ENCODE measurements at regions not wholly inside any gene's neighbourhood (a gene's known extent, or its start where the extent isn't known, plus 50 kb on each side); places are given as distances from the start of the nearest gene placed in this dataset.

DNA sequence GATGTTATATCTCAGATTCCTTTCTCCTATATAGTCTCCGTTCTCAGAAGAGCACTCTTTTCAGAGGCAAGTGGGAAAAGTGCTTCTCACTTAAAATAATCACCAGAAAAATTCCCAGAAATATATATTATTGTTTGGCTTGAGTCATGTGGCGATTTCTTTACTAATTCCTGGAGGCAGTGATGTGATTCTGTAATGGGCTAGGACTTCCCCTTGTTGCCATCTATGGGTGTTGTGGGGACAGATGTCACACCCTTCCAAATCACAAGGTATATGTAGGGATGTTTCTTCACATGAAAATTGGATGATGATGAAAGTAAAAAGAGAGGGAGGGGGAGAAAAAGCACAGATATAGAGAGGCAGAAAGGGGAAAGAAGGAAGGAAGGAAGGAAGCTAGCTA, 553.4 kb downstream of the PPP4R3C start:
- no peak for TF ChIP-seq CTCF (IDR thresholded peaks at IDR 0.05)
- no peak for TF ChIP-seq POLR2A (IDR thresholded peaks at IDR 0.05)
- no peak for TF ChIP-seq POLR2AphosphoS5 (IDR thresholded peaks at IDR 0.05)
- no peak for TF ChIP-seq EP300 (IDR thresholded peaks at IDR 0.05; ENCODE audit: low read depth)

Measured in transverse colon (tissue), 4 donors.